ENCODE measurements at regions not wholly inside any gene's neighbourhood (a gene's known extent, or its start where the extent isn't known, plus 50 kb on each side); places are given as distances from the start of the nearest gene placed in this dataset.

- Histone ChIP-seq H3K27ac (ENCODE audit: low read length) (no peak overlapping the region), H2AFZ (ENCODE audit: low read length) (no peak overlapping the region), H3K4me3 (ENCODE audit: low read length) (no peak overlapping the region), H3K36me3 (ENCODE audit: low read depth, low read length) (no peaks in the 10 kb centered on the region), H3K9me2 (replicated peaks; ENCODE audit: low read length) (no peaks in the 10 kb centered on the region), H3K9me3 (ENCODE audit: low read length) (no peaks in the 10 kb centered on the region), H3K4me1 (ENCODE audit: insufficient read depth, low read length) (no peaks in the 10 kb centered on the region), H3K27me3 (ENCODE audit: low read length) (peaks cover 31% of the 10 kb centered on the region), H3K79me2 (ENCODE audit: low read length) (no peaks in the 10 kb centered on the region), H4K20me1 (ENCODE audit: low read length) (no peaks in the 10 kb centered on the region), H3K4me2 (ENCODE audit: low read length) (no peak overlapping the region), H3K9ac (ENCODE audit: low read length) (no peak overlapping the region), H3F3A (ENCODE audit: low read length, unreplicated experiment) (no peaks in the 10 kb centered on the region)
- no TSS peak for BruUV-seq (replicated peaks)
- CTCF ChIA-PET, result no interaction called here
- TF ChIP-seq EZH2 (IDR thresholded peaks at IDR 0.05; ENCODE audit: low read length, unreplicated experiment) (no peak), CTCF (conservative IDR thresholded peaks at IDR 0.05; ENCODE audit: low read depth, low read length) (no peak)
- ATAC-seq (no peak), DNase-seq (no peak)
- POLR2A ChIA-PET (ENCODE audit: unreplicated experiment), result no interaction called here
- intact Hi-C loops (cut with micrococcal nuclease), result loop anchor here (10.0 kb wide), 1 partner anchor 813 kb away; no protein-coding TSS in a partner anchor
These were observed 104.2 kb downstream of the NPY start for GRCh38 chr7:24388212-24388611.

DNA sequence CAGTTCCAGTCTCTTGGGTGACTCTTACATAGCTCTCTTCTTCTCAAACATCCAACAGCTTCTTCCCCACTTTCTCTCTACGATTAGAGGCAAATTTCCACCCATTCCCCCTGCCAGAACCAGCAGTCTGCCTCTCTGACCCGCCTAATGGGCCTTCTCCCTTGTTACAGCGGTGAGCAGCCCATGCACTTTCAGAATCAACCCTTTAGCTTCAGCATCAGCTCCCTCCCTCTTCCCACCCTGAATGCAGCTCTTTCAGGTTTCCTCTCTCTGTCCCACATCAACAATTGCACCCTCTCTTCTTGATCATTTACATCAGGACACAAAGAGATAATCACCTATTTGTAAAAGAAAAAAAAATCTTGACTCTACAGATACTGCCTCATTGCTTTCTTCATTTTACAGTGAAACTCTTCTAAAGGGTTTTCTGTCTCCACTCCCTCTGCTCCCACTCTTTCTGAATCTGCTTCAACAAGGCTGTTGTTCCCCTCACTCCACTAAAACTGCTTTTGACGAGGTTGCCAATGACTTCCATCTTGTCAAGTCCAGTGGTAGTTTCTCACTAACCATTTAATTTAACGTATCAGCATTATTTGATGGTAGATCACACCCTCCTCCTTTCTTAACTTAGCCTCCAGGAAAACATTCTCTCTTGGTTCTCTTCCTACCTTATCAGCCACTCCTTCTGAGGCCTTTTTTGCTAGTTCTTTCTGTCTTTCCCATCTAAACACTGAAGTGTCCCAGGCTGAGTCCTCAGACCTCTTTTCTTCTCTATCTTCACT, 106.6 kb downstream of the NPY start:
- H3K4me2 ChIP-seq (ENCODE audit: low read length), result no peak overlapping the region
- H3K36me3 ChIP-seq (ENCODE audit: low read depth, low read length), result no peaks in the 10 kb centered on the region
- ATAC-seq (no peak), DNase-seq (no peak)
- ChIA-PET CTCF (no interaction called here), POLR2A (ENCODE audit: unreplicated experiment) (no interaction called here)
- no peaks in the 10 kb centered on the region for H3K79me2 ChIP-seq (ENCODE audit: low read length)
- TF ChIP-seq EZH2phosphoT487 (IDR thresholded peaks at IDR 0.05; ENCODE audit: borderline replicate concordance, low read length) (no peak), CTCF (conservative IDR thresholded peaks at IDR 0.05; ENCODE audit: low read depth, low read length) (no peak), EZH2 (IDR thresholded peaks at IDR 0.05; ENCODE audit: low read length, unreplicated experiment) (no peak)
- peaks cover 31% of the 10 kb centered on the region for H3K27me3 ChIP-seq (ENCODE audit: low read length)
- no peaks in the 10 kb centered on the region for H4K20me1 ChIP-seq (ENCODE audit: low read length)
- H3K9ac ChIP-seq (ENCODE audit: low read length), result no peak overlapping the region
- no peaks in the 10 kb centered on the region for H3F3A ChIP-seq (ENCODE audit: low read length, unreplicated experiment)
- H3K4me1 ChIP-seq (ENCODE audit: insufficient read depth, low read length), result no peaks in the 10 kb centered on the region
- intact Hi-C loops (cut with micrococcal nuclease), result no loop called here
- no peaks in the 10 kb centered on the region for H3K9me3 ChIP-seq (ENCODE audit: low read length)
- BruUV-seq (replicated peaks), result no TSS peak
- no peaks in the 10 kb centered on the region for H3K9me2 ChIP-seq (replicated peaks; ENCODE audit: low read length)
- no peak overlapping the region for H3K27ac ChIP-seq (ENCODE audit: low read length)
- no peak overlapping the region for H2AFZ ChIP-seq (ENCODE audit: low read length)
- H3K4me3 ChIP-seq (ENCODE audit: low read length), result no peak overlapping the region

- H3K4me1 ChIP-seq (ENCODE audit: insufficient read depth, low read length), result no peaks in the 10 kb centered on the region
- H2AFZ ChIP-seq (ENCODE audit: low read length), result no peak overlapping the region
- DNase-seq (no peak), ATAC-seq (no peak)
- H3K9me2 ChIP-seq (replicated peaks; ENCODE audit: low read length), result no peaks in the 10 kb centered on the region
- TF ChIP-seq EZH2 (IDR thresholded peaks at IDR 0.05; ENCODE audit: low read length, unreplicated experiment) (no peak), EZH2phosphoT487 (IDR thresholded peaks at IDR 0.05; ENCODE audit: borderline replicate concordance, low read length) (no peak), CTCF (conservative IDR thresholded peaks at IDR 0.05; ENCODE audit: low read depth, low read length) (no peak)
- peaks cover 21% of the 10 kb centered on the region for H3K27me3 ChIP-seq (ENCODE audit: low read length)
- no peaks in the 10 kb centered on the region for H3K9me3 ChIP-seq (ENCODE audit: low read length)
- no peak overlapping the region for H3K4me3 ChIP-seq (ENCODE audit: low read length)
- BruUV-seq (replicated peaks), result no TSS peak
- no peaks in the 10 kb centered on the region for H4K20me1 ChIP-seq (ENCODE audit: low read length)
- no peaks in the 10 kb centered on the region for H3K36me3 ChIP-seq (ENCODE audit: low read depth, low read length)
- no peak overlapping the region for H3K4me2 ChIP-seq (ENCODE audit: low read length)
- no peaks in the 10 kb centered on the region for H3K79me2 ChIP-seq (ENCODE audit: low read length)
- H3F3A ChIP-seq (ENCODE audit: low read length, unreplicated experiment), result no peaks in the 10 kb centered on the region
- CTCF ChIA-PET, result no interaction called here
- H3K9ac ChIP-seq (ENCODE audit: low read length), result no peak overlapping the region
- intact Hi-C loops (cut with micrococcal nuclease), result no loop called here
- no peak overlapping the region for H3K27ac ChIP-seq (ENCODE audit: low read length)
- POLR2A ChIA-PET (ENCODE audit: unreplicated experiment), result no interaction called here
These were observed 108.8 kb downstream of the NPY start for GRCh38 chr7:24392774-24393173.

Measured in PC-3 (cell line).